MCF 10A (cell line): ENCODE measurements at regions not wholly inside any gene's neighbourhood (a gene's known extent, or its start where the extent isn't known, plus 50 kb on each side); places are given as distances from the start of the nearest gene placed in this dataset.

Experiments
- BruUV-seq: library from RNA; stranded (reverse); fragments of 400-500 nt; replicated peaks from 2 replicates; lab custom pipeline; 2021; lab: Mats Ljungman, UMichigan
- CTCF ChIA-PET: fragments of 300-600 bp; sonication (Branson Sonifier 250); formaldehyde crosslinking; extraction: SDS; loops from one replicate; lab custom pipeline; 2021; ENCODE audit warnings: antibody characterized with exemption, inconsistent platforms; lab: Yijun Ruan, JAX
- POLR2A ChIA-PET: fragments of 300-600, 350-650 bp; sonication (Branson Sonifier 250); formaldehyde crosslinking; extraction: SDS; loops from one replicate; lab custom pipeline; 2020; ENCODE audit warnings: antibody characterized with exemption, inconsistent platforms; lab: Yijun Ruan, JAX
- DNase-seq: peaks from one replicate; pipeline ENCODE4 v3.0.0-alpha.2; 2018; ENCODE audit not compliant: unreplicated experiment
- H3K27ac Mint-ChIP-seq: one replicate; pipeline ENCODE4 v1.8.0; 2022; ENCODE audit warnings: mild to moderate bottlenecking, low read depth, mixed read lengths; ENCODE audit not compliant: unreplicated experiment
- H3K27me3 Mint-ChIP-seq: one replicate; pipeline ENCODE4 v1.8.0; 2022; ENCODE audit warnings: mixed read lengths; ENCODE audit not compliant: insufficient read depth, unreplicated experiment
- H3K36me3 Mint-ChIP-seq: one replicate; pipeline ENCODE4 v1.8.0; 2022; ENCODE audit warnings: mild to moderate bottlenecking, moderate library complexity, mixed read lengths; ENCODE audit not compliant: insufficient read depth, unreplicated experiment
- H3K4me1 Mint-ChIP-seq: one replicate; pipeline ENCODE4 v1.8.0; 2022; ENCODE audit warnings: mixed read lengths; ENCODE audit not compliant: insufficient read depth, unreplicated experiment
- H3K4me3 Mint-ChIP-seq: one replicate; pipeline ENCODE4 v1.8.0; 2022; ENCODE audit warnings: mild to moderate bottlenecking, moderate library complexity, mixed read lengths; ENCODE audit not compliant: unreplicated experiment
- H3K9me3 Mint-ChIP-seq: one replicate; pipeline ENCODE4 v1.8.0; 2022; ENCODE audit warnings: mixed read lengths; ENCODE audit not compliant: unreplicated experiment
- CTCF ChIP-seq: fragments of 200-600 bp; IDR thresholded peaks from one replicate; pipeline ENCODE4 v1.8.0; 2022; ENCODE audit warnings: antibody characterized with exemption, mild to moderate bottlenecking; ENCODE audit not compliant: unreplicated experiment
- intact Hi-C: fragments of 100-400 bp; cut with micrococcal nuclease; formaldehyde crosslinking; loops from 2 replicates; pipeline ENCODE4 v1.14.1; 2022

GRCh38 chr11:122042981-122043380 lies 73.0 kb downstream of the BLID start:
- no TSS peak for BruUV-seq
- Mint-ChIP-seq H3K27me3 (no peaks in the 10 kb centered on the region), H3K36me3 (peaks cover 5% of the 10 kb centered on the region), H3K27ac (no peak overlapping the region), H3K4me1 (peaks cover 16% of the 10 kb centered on the region), H3K9me3 (peaks cover 4% of the 10 kb centered on the region), H3K4me3 (no peak overlapping the region)
- intact Hi-C loops, result no loop called here
- no peak for TF ChIP-seq CTCF
- ChIA-PET CTCF (no interaction called here), POLR2A (no interaction called here)
- DNase-seq, result no peak

- H3K4me3 Mint-ChIP-seq, result no peak overlapping the region
- no peak for TF ChIP-seq CTCF
- BruUV-seq, result no TSS peak
- peaks cover 12% of the 10 kb centered on the region for H3K36me3 Mint-ChIP-seq
- H3K4me1 Mint-ChIP-seq, result peaks cover 27% of the 10 kb centered on the region
- H3K27ac Mint-ChIP-seq, result no peak overlapping the region
- peaks cover 9% of the 10 kb centered on the region for H3K9me3 Mint-ChIP-seq
- intact Hi-C loops, result no loop called here
- no peak for DNase-seq
- H3K27me3 Mint-ChIP-seq, result no peaks in the 10 kb centered on the region
- CTCF ChIA-PET, result interaction anchor here (0.8 kb wide), 1 partner anchor 97 kb away, joined by 3 read pairs; no protein-coding TSS in a partner anchor
- POLR2A ChIA-PET, result interaction anchor here (0.6 kb wide), 1 partner anchor 196 kb away, joined by 3 read pairs; no protein-coding TSS in a partner anchor
Observed at GRCh38 chr11:122040464-122040863, 75.6 kb downstream of the BLID start.

GRCh38 chr11:122038543-122038942 lies 77.5 kb downstream of the BLID start:
- BruUV-seq, result no TSS peak
- DNase-seq, result no peak
- CTCF ChIA-PET, result interaction anchor here (0.9 kb wide), 1 partner anchor 21 kb away, joined by 3 read pairs; no protein-coding TSS in a partner anchor
- Mint-ChIP-seq H3K9me3 (peaks cover 9% of the 10 kb centered on the region), H3K4me3 (no peak overlapping the region), H3K27me3 (no peaks in the 10 kb centered on the region), H3K36me3 (peaks cover 12% of the 10 kb centered on the region), H3K27ac (no peak overlapping the region), H3K4me1 (peaks cover 20% of the 10 kb centered on the region)
- intact Hi-C loops, result no loop called here
- POLR2A ChIA-PET, result interaction anchor here (0.5 to 1.0 kb wide), 2 partner anchors 32 to 619 kb away, joined by 3 read pairs; no protein-coding TSS in a partner anchor
- TF ChIP-seq CTCF, result no peak

- no peak overlapping the region for H3K27ac Mint-ChIP-seq
- ChIA-PET POLR2A (no interaction called here), CTCF (interaction anchor here (0.9 kb wide), 1 partner anchor 21 kb away, joined by 3 read pairs; no protein-coding TSS in a partner anchor)
- H3K36me3 Mint-ChIP-seq, result peaks cover 12% of the 10 kb centered on the region
- H3K27me3 Mint-ChIP-seq, result no peaks in the 10 kb centered on the region
- H3K4me3 Mint-ChIP-seq, result no peak overlapping the region
- DNase-seq, result no peak
- no peak for TF ChIP-seq CTCF
- H3K4me1 Mint-ChIP-seq, result peaks cover 20% of the 10 kb centered on the region
- intact Hi-C loops, result no loop called here
- BruUV-seq, result no TSS peak
- peaks cover 9% of the 10 kb centered on the region for H3K9me3 Mint-ChIP-seq
Observed at GRCh38 chr11:122037911-122038310, 78.1 kb downstream of the BLID start.
